ENCODE measurements at regions not wholly inside any gene's neighbourhood (a gene's known extent, or its start where the extent isn't known, plus 50 kb on each side); places are given as distances from the start of the nearest gene placed in this dataset.

- no peak overlapping the region for H3K27ac ChIP-seq
- no peak for DNase-seq (ENCODE audit: extremely low spot score in 2 of 2)
- no peaks in the 10 kb centered on the region for H3K27me3 ChIP-seq
- H3K4me3 ChIP-seq = no peak overlapping the region
- intact Hi-C loops (cut with DNase I) = no loop called here
- no peaks in the 10 kb centered on the region for H3K4me1 ChIP-seq
- H3K9me3 ChIP-seq = no peaks in the 10 kb centered on the region
- no peak for TF ChIP-seq POLR2AphosphoS5 (IDR thresholded peaks at IDR 0.05; ENCODE audit: insufficient read depth in 1 of 2, low read depth in 1 of 2)
- no peak for TF ChIP-seq CTCF (IDR thresholded peaks at IDR 0.05)
- TF ChIP-seq POLR2A (IDR thresholded peaks at IDR 0.05) = no peak
- no peaks in the 10 kb centered on the region for H3K36me3 ChIP-seq
Measured at GRCh38 chr17:14444915-14445314, 144.0 kb downstream of the HS3ST3B1 start.

GRCh38 chr17:14442798-14443528, 142.1 kb downstream of the HS3ST3B1 start:
- TF ChIP-seq CTCF (IDR thresholded peaks at IDR 0.05) (no peak), POLR2AphosphoS5 (IDR thresholded peaks at IDR 0.05; ENCODE audit: insufficient read depth in 1 of 2, low read depth in 1 of 2) (no peak), POLR2A (IDR thresholded peaks at IDR 0.05) (no peak)
- H3K27me3 ChIP-seq = no peaks in the 10 kb centered on the region
- no peaks in the 10 kb centered on the region for H3K4me1 ChIP-seq
- DNase-seq (ENCODE audit: extremely low spot score in 2 of 2) = no peak
- no peaks in the 10 kb centered on the region for H3K36me3 ChIP-seq
- H3K4me3 ChIP-seq = no peak overlapping the region
- no peaks in the 10 kb centered on the region for H3K9me3 ChIP-seq
- H3K27ac ChIP-seq = no peak overlapping the region
- intact Hi-C loops (cut with DNase I) = no loop called here

GRCh38 chr17:14437176-14437575, 136.3 kb downstream of the HS3ST3B1 start:
- TF ChIP-seq CTCF (IDR thresholded peaks at IDR 0.05) = no peak
- TF ChIP-seq POLR2A (IDR thresholded peaks at IDR 0.05) = no peak
- no peak for TF ChIP-seq POLR2AphosphoS5 (IDR thresholded peaks at IDR 0.05; ENCODE audit: insufficient read depth in 1 of 2, low read depth in 1 of 2)
- Histone ChIP-seq H3K36me3 (no peaks in the 10 kb centered on the region), H3K27me3 (no peaks in the 10 kb centered on the region), H3K4me3 (no peak overlapping the region), H3K4me1 (no peaks in the 10 kb centered on the region), H3K9me3 (no peaks in the 10 kb centered on the region), H3K27ac (no peak overlapping the region)
- no peak for DNase-seq (ENCODE audit: extremely low spot score in 2 of 2)
- intact Hi-C loops (cut with DNase I) = no loop called here

- Histone ChIP-seq H3K27ac (no peak overlapping the region), H3K4me1 (no peaks in the 10 kb centered on the region), H3K4me3 (no peak overlapping the region), H3K9me3 (no peaks in the 10 kb centered on the region), H3K36me3 (no peaks in the 10 kb centered on the region), H3K27me3 (no peaks in the 10 kb centered on the region)
- no peak for TF ChIP-seq CTCF (IDR thresholded peaks at IDR 0.05)
- intact Hi-C loops (cut with DNase I) = no loop called here
- no peak for DNase-seq (ENCODE audit: extremely low spot score in 2 of 2)
Measured at GRCh38 chr17:14436266-14436665, 135.4 kb downstream of the HS3ST3B1 start.

- TF ChIP-seq CTCF (IDR thresholded peaks at IDR 0.05) = no peak
- no peak for TF ChIP-seq POLR2AphosphoS5 (IDR thresholded peaks at IDR 0.05; ENCODE audit: insufficient read depth in 1 of 2, low read depth in 1 of 2)
- TF ChIP-seq POLR2A (IDR thresholded peaks at IDR 0.05) = no peak
- DNase-seq (ENCODE audit: extremely low spot score in 2 of 2) = no peak
- H3K36me3 ChIP-seq = no peaks in the 10 kb centered on the region
- H3K4me3 ChIP-seq = no peak overlapping the region
- H3K27ac ChIP-seq = no peak overlapping the region
- no peaks in the 10 kb centered on the region for H3K4me1 ChIP-seq
- H3K27me3 ChIP-seq = no peaks in the 10 kb centered on the region
- intact Hi-C loops (cut with DNase I) = no loop called here
- H3K9me3 ChIP-seq = no peaks in the 10 kb centered on the region
Measured at GRCh38 chr17:14434506-14434905, 133.6 kb downstream of the HS3ST3B1 start.
